Fibroblast of the aortic adventitia (primary cell): ENCODE measurements at regions not wholly inside any gene's neighbourhood (a gene's known extent, or its start where the extent isn't known, plus 50 kb on each side); places are given as distances from the start of the nearest gene placed in this dataset.
"Not testable (repeated sequence)": the region's sequence is repeated elsewhere in the genome, so short reads cannot be mapped to it uniquely, and the experiment has no call there.

Experiments used
- DNase-seq: peaks from one replicate; pipeline ENCODE4 v3.0.0-alpha.2; 2010; ENCODE audit warnings: low read depth
- H3K4me3 ChIP-seq: 2 replicates; pipeline ENCODE4 v1.5.1; 2011; ENCODE audit warnings: low read depth, mild to moderate bottlenecking, control low read depth, low read length, moderate library complexity

GRCh38 chr15:22134941-22135566 lies 54.7 kb downstream of the OR4M2 start:
- not testable (repeated sequence) for H3K4me3 ChIP-seq, DNase-seq

GRCh38 chr15:22137572-22137971 lies 57.2 kb downstream of the OR4M2 start:
- H3K4me3 ChIP-seq = not testable (repeated sequence)

GRCh38 chr15:22141106-22141505 lies 60.8 kb downstream of the OR4M2 start:
- not testable (repeated sequence) for DNase-seq

More at GRCh38 chr15:22137572-22137971, 57.2 kb downstream of the OR4M2 start:
- not testable (repeated sequence) for DNase-seq

GRCh38 chr15:22148109-22148508 lies 67.8 kb downstream of the OR4M2 start:
- H3K4me3 ChIP-seq, DNase-seq: not testable (repeated sequence)

More at GRCh38 chr15:22141106-22141505, 60.8 kb downstream of the OR4M2 start:
- not testable (repeated sequence) for H3K4me3 ChIP-seq

GRCh38 chr15:22158243-22158642 lies 77.9 kb downstream of the OR4M2 start:
- H3K4me3 ChIP-seq, DNase-seq: not testable (repeated sequence)

- not testable (repeated sequence) for DNase-seq, H3K4me3 ChIP-seq
These were observed 80.0 kb downstream of the OR4M2 start for GRCh38 chr15:22160283-22160682.

GRCh38 chr15:22160741-22161140 lies 80.4 kb downstream of the OR4M2 start:
- not testable (repeated sequence) for H3K4me3 ChIP-seq, DNase-seq

GRCh38 chr15:22161398-22161797 lies 81.1 kb downstream of the OR4M2 start:
- DNase-seq, H3K4me3 ChIP-seq: not testable (repeated sequence)

GRCh38 chr15:22163715-22164114 lies 83.4 kb downstream of the OR4M2 start:
- not testable (repeated sequence) for DNase-seq, H3K4me3 ChIP-seq

GRCh38 chr15:22167521-22167920 lies 87.2 kb downstream of the OR4M2 start:
- DNase-seq, H3K4me3 ChIP-seq: not testable (repeated sequence)

GRCh38 chr15:22173029-22173998 lies 93.0 kb downstream of the OR4M2 start:
- not testable (repeated sequence) for DNase-seq, H3K4me3 ChIP-seq

GRCh38 chr15:22174088-22174487 lies 93.8 kb downstream of the OR4M2 start:
- H3K4me3 ChIP-seq, DNase-seq: not testable (repeated sequence)

GRCh38 chr15:22177965-22178364 lies 97.6 kb downstream of the OR4M2 start:
- not testable (repeated sequence) for H3K4me3 ChIP-seq, DNase-seq

- not testable (repeated sequence) for DNase-seq, H3K4me3 ChIP-seq
These were observed 98.1 kb downstream of the OR4M2 start for GRCh38 chr15:22178438-22178837.

GRCh38 chr15:22179043-22179442 lies 98.7 kb downstream of the OR4M2 start:
- not testable (repeated sequence) for DNase-seq, H3K4me3 ChIP-seq

GRCh38 chr15:22180611-22181010 lies 100.3 kb downstream of the OR4M2 start:
- H3K4me3 ChIP-seq, DNase-seq: not testable (repeated sequence)

- not testable (repeated sequence) for DNase-seq, H3K4me3 ChIP-seq
These were observed 104.4 kb downstream of the OR4M2 start for GRCh38 chr15:22184678-22185077.

GRCh38 chr15:22186846-22187532 lies 106.7 kb downstream of the OR4M2 start:
- not testable (repeated sequence) for DNase-seq, H3K4me3 ChIP-seq

- H3K4me3 ChIP-seq, DNase-seq: not testable (repeated sequence)
These were observed 111.5 kb downstream of the OR4M2 start for GRCh38 chr15:22191818-22192217.
